ENCODE measurements at regions not wholly inside any gene's neighbourhood (a gene's known extent, or its start where the extent isn't known, plus 50 kb on each side); places are given as distances from the start of the nearest gene placed in this dataset.

DNA sequence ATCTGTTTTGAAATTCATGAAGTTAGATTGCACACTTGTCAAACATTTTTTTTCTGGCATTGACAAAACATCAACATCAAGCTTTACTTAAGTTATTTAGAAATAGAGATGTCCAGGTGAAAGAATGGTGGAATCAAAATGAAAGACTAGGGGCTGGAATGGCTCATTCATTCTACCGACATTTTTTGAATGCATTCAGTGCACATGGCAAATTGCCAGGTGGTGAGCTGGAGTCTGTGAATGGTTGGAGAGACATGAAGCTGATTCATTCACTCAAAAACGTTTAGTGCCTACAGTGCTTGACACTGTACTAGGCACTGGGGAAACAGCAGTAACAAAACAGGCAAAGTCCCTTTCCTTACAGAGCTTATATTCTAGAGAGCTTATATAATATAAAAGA, 292.4 kb downstream of the PPP1R2C start:
- Histone ChIP-seq H3K14ac (ENCODE audit: low read length) (no peak overlapping the region), H2BK5ac (ENCODE audit: low read length) (no peak overlapping the region), H2BK12ac (ENCODE audit: low read length) (no peak overlapping the region), H2BK15ac (ENCODE audit: low read length) (no peak overlapping the region), H3K23ac (ENCODE audit: low read depth, low read length, poor library complexity) (no peak overlapping the region), H4K91ac (ENCODE audit: low read depth, low read length, poor library complexity) (no peak overlapping the region), H2BK120ac (ENCODE audit: low read depth, low read length) (no peak overlapping the region), H4K8ac (ENCODE audit: low read depth, low read length) (no peak overlapping the region), H3K9me3 (replicated peaks in 1 of 2; ENCODE audit: control insufficient read depth in 2 of 2, insufficient read depth in 1 of 2, low read depth in 1 of 2, low read length in 2 of 2) (no peaks in the 10 kb centered on the region), H3K9ac (ENCODE audit: low read depth, low read length, poor library complexity) (no peak overlapping the region), H2AK5ac (ENCODE audit: low read depth, low read length) (no peak overlapping the region), H3K27me3 (ENCODE audit: control insufficient read depth in 3 of 3, insufficient read depth in 3 of 3, low read depth in 1 of 3, low read length in 3 of 3) (no peaks in the 10 kb centered on the region), H3K4me3 (ENCODE audit: low read length in 2 of 2) (no peak overlapping the region), H3K4me1 (ENCODE audit: control insufficient read depth in 2 of 2, insufficient read depth in 1 of 2, low read depth in 1 of 2, low read length in 2 of 2) (no peaks in the 10 kb centered on the region), H2AFZ (ENCODE audit: low read length) (no peak overlapping the region), H3K79me1 (ENCODE audit: low read depth, low read length) (no peaks in the 10 kb centered on the region), H3K4ac (ENCODE audit: low read length) (no peak overlapping the region), H3K18ac (ENCODE audit: low read length) (no peak overlapping the region), H3K36me3 (replicated peaks in 1 of 2; ENCODE audit: control insufficient read depth in 2 of 2, insufficient read depth in 2 of 2, low read length in 2 of 2) (no peaks in the 10 kb centered on the region), H3K27ac (replicated peaks; ENCODE audit: low read length) (no peak overlapping the region), H3K4me2 (ENCODE audit: insufficient read depth, low read length, poor library complexity, severe bottlenecking) (no peak overlapping the region)
- WGBS, 2 donors (ENCODE audit: extremely low coverage in 2 of 2, insufficient read length in 2 of 2, insufficient replicate concordance in 1 of 2): no CpG with 5 or more reads among the region's 2 CpGs
- DNase-seq (ENCODE audit: low spot score): no peak

DNA sequence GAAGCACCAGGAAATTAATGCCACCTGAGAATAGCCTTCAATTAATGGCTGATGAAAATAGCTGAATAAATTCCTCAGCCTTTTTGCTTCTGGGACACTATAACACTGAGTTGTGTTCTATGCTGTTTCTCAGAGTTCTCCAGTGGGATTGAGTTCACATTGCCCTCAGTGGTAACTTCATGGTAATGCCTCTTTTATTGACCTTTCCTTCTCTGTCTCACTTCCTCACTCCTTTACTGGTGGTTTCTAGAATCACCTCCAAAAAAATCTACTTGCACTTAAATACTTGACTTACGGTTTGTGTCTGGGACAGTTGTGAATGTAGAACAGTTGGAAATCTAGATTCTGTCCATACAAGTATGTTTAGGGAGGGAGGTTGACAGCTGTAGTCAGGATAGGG, 293.7 kb downstream of the PPP1R2C start:
- H2AFZ ChIP-seq (ENCODE audit: low read length): no peak overlapping the region
- no peak overlapping the region for H2BK5ac ChIP-seq (ENCODE audit: low read length)
- no peak overlapping the region for H3K9ac ChIP-seq (ENCODE audit: low read depth, low read length, poor library complexity)
- H4K91ac ChIP-seq (ENCODE audit: low read depth, low read length, poor library complexity): no peak overlapping the region
- H3K27ac ChIP-seq (replicated peaks; ENCODE audit: low read length): no peak overlapping the region
- no peak overlapping the region for H2BK120ac ChIP-seq (ENCODE audit: low read depth, low read length)
- no peak overlapping the region for H4K8ac ChIP-seq (ENCODE audit: low read depth, low read length)
- no CpG with 5 or more reads among the region's 1 CpG for WGBS, 2 donors (ENCODE audit: extremely low coverage in 2 of 2, insufficient read length in 2 of 2, insufficient replicate concordance in 1 of 2)
- H3K4ac ChIP-seq (ENCODE audit: low read length): no peak overlapping the region
- H3K4me2 ChIP-seq (ENCODE audit: insufficient read depth, low read length, poor library complexity, severe bottlenecking): no peak overlapping the region
- H3K27me3 ChIP-seq (ENCODE audit: control insufficient read depth in 3 of 3, insufficient read depth in 3 of 3, low read depth in 1 of 3, low read length in 3 of 3): no peaks in the 10 kb centered on the region
- H3K36me3 ChIP-seq (replicated peaks in 1 of 2; ENCODE audit: control insufficient read depth in 2 of 2, insufficient read depth in 2 of 2, low read length in 2 of 2): no peaks in the 10 kb centered on the region
- no peak overlapping the region for H3K23ac ChIP-seq (ENCODE audit: low read depth, low read length, poor library complexity)
- H2AK5ac ChIP-seq (ENCODE audit: low read depth, low read length): no peak overlapping the region
- H2BK12ac ChIP-seq (ENCODE audit: low read length): no peak overlapping the region
- H3K4me3 ChIP-seq (ENCODE audit: low read length in 2 of 2): no peak overlapping the region
- no peaks in the 10 kb centered on the region for H3K4me1 ChIP-seq (ENCODE audit: control insufficient read depth in 2 of 2, insufficient read depth in 1 of 2, low read depth in 1 of 2, low read length in 2 of 2)
- DNase-seq (ENCODE audit: low spot score): no peak
- H3K9me3 ChIP-seq (replicated peaks in 1 of 2; ENCODE audit: control insufficient read depth in 2 of 2, insufficient read depth in 1 of 2, low read depth in 1 of 2, low read length in 2 of 2): no peaks in the 10 kb centered on the region
- no peaks in the 10 kb centered on the region for H3K79me1 ChIP-seq (ENCODE audit: low read depth, low read length)
- no peak overlapping the region for H3K14ac ChIP-seq (ENCODE audit: low read length)
- H2BK15ac ChIP-seq (ENCODE audit: low read length): no peak overlapping the region
- H3K18ac ChIP-seq (ENCODE audit: low read length): no peak overlapping the region

DNA sequence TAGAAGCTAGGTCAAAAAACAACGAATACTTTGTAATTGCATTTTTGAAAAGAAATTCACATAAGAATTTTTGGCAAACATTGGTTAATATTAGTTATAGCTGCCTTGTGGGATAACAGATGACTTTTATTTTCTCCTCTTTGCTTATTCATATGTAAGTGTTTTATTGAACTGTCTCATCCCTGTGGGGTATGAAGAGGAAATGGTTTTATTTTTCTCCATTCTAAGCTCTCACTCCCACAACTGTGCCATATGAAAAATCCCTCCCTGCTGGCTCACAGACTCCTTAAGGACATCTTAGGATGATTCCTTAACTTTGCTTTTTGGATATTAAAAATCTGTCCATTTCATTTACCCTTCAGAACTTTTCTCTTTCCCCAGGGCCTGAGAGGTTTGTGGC, 300.6 kb downstream of the PPP1R2C start:
- Histone ChIP-seq H3K4me3 (ENCODE audit: low read length in 2 of 2) (no peak overlapping the region), H4K91ac (ENCODE audit: low read depth, low read length, poor library complexity) (no peak overlapping the region), H3K18ac (ENCODE audit: low read length) (no peak overlapping the region), H2BK5ac (ENCODE audit: low read length) (no peak overlapping the region), H3K14ac (ENCODE audit: low read length) (no peak overlapping the region), H3K79me1 (ENCODE audit: low read depth, low read length) (no peaks in the 10 kb centered on the region), H3K27ac (replicated peaks; ENCODE audit: low read length) (no peak overlapping the region), H2BK12ac (ENCODE audit: low read length) (no peak overlapping the region), H2BK120ac (ENCODE audit: low read depth, low read length) (no peak overlapping the region), H2BK15ac (ENCODE audit: low read length) (no peak overlapping the region), H3K4me1 (ENCODE audit: control insufficient read depth in 2 of 2, insufficient read depth in 1 of 2, low read depth in 1 of 2, low read length in 2 of 2) (no peaks in the 10 kb centered on the region), H3K36me3 (replicated peaks in 1 of 2; ENCODE audit: control insufficient read depth in 2 of 2, insufficient read depth in 2 of 2, low read length in 2 of 2) (no peaks in the 10 kb centered on the region), H3K27me3 (ENCODE audit: control insufficient read depth in 3 of 3, insufficient read depth in 3 of 3, low read depth in 1 of 3, low read length in 3 of 3) (no peaks in the 10 kb centered on the region), H3K23ac (ENCODE audit: low read depth, low read length, poor library complexity) (no peak overlapping the region), H3K4me2 (ENCODE audit: insufficient read depth, low read length, poor library complexity, severe bottlenecking) (no peak overlapping the region), H2AK5ac (ENCODE audit: low read depth, low read length) (no peak overlapping the region), H3K9ac (ENCODE audit: low read depth, low read length, poor library complexity) (no peak overlapping the region), H3K9me3 (replicated peaks in 1 of 2; ENCODE audit: control insufficient read depth in 2 of 2, insufficient read depth in 1 of 2, low read depth in 1 of 2, low read length in 2 of 2) (no peaks in the 10 kb centered on the region), H4K8ac (ENCODE audit: low read depth, low read length) (no peak overlapping the region), H3K4ac (ENCODE audit: low read length) (no peak overlapping the region), H2AFZ (ENCODE audit: low read length) (no peak overlapping the region)
- DNase-seq (ENCODE audit: low spot score): no peak
- WGBS, 2 donors (ENCODE audit: extremely low coverage in 2 of 2, insufficient read length in 2 of 2, insufficient replicate concordance in 1 of 2): no CpG with 5 or more reads among the region's 1 CpG

DNA sequence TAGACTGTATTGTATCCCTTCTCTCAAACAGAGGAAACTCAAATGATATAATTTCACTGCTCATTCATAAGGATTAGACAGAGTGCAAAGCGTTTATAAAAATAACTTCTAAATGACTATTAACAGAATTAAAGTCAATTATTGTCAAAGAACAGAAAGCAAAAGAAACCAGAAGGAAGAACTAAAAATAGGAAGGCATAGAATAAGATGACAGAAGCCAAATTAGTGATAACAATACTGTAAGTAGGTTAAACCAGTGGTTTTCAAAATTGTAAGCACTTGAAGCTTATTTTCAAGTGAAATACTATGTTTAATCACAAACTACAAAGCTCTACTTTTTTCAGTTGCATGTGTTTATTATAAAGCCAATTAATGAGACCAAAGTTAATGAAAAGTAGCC, 305.2 kb downstream of the PPP1R2C start:
- Histone ChIP-seq H3K4ac (ENCODE audit: low read length) (no peak overlapping the region), H3K4me3 (ENCODE audit: low read length in 2 of 2) (no peak overlapping the region), H2AFZ (ENCODE audit: low read length) (no peak overlapping the region), H2BK5ac (ENCODE audit: low read length) (no peak overlapping the region), H3K9me3 (replicated peaks in 1 of 2; ENCODE audit: control insufficient read depth in 2 of 2, insufficient read depth in 1 of 2, low read depth in 1 of 2, low read length in 2 of 2) (no peaks in the 10 kb centered on the region), H2BK120ac (ENCODE audit: low read depth, low read length) (no peak overlapping the region), H3K27me3 (ENCODE audit: control insufficient read depth in 3 of 3, insufficient read depth in 3 of 3, low read depth in 1 of 3, low read length in 3 of 3) (no peaks in the 10 kb centered on the region), H3K27ac (replicated peaks; ENCODE audit: low read length) (no peak overlapping the region), H2AK5ac (ENCODE audit: low read depth, low read length) (no peak overlapping the region), H3K4me1 (ENCODE audit: control insufficient read depth in 2 of 2, insufficient read depth in 1 of 2, low read depth in 1 of 2, low read length in 2 of 2) (no peaks in the 10 kb centered on the region), H3K18ac (ENCODE audit: low read length) (no peak overlapping the region), H3K79me1 (ENCODE audit: low read depth, low read length) (no peaks in the 10 kb centered on the region), H3K4me2 (ENCODE audit: insufficient read depth, low read length, poor library complexity, severe bottlenecking) (no peak overlapping the region), H4K8ac (ENCODE audit: low read depth, low read length) (no peak overlapping the region), H3K9ac (ENCODE audit: low read depth, low read length, poor library complexity) (no peak overlapping the region), H3K36me3 (replicated peaks in 1 of 2; ENCODE audit: control insufficient read depth in 2 of 2, insufficient read depth in 2 of 2, low read length in 2 of 2) (no peaks in the 10 kb centered on the region), H2BK15ac (ENCODE audit: low read length) (no peak overlapping the region), H4K91ac (ENCODE audit: low read depth, low read length, poor library complexity) (no peak overlapping the region), H2BK12ac (ENCODE audit: low read length) (no peak overlapping the region), H3K23ac (ENCODE audit: low read depth, low read length, poor library complexity) (no peak overlapping the region), H3K14ac (ENCODE audit: low read length) (no peak overlapping the region)
- no peak for DNase-seq (ENCODE audit: low spot score)
- no CpG with 5 or more reads among the region's 1 CpG for WGBS, 2 donors (ENCODE audit: extremely low coverage in 2 of 2, insufficient read length in 2 of 2, insufficient replicate concordance in 1 of 2)
